ENCODE measurements at regions not wholly inside any gene's neighbourhood (a gene's known extent, or its start where the extent isn't known, plus 50 kb on each side); places are given as distances from the start of the nearest gene placed in this dataset.
A peak's percentile ranks its signal among the peaks of the same experiment; 100 is the strongest.

DNA sequence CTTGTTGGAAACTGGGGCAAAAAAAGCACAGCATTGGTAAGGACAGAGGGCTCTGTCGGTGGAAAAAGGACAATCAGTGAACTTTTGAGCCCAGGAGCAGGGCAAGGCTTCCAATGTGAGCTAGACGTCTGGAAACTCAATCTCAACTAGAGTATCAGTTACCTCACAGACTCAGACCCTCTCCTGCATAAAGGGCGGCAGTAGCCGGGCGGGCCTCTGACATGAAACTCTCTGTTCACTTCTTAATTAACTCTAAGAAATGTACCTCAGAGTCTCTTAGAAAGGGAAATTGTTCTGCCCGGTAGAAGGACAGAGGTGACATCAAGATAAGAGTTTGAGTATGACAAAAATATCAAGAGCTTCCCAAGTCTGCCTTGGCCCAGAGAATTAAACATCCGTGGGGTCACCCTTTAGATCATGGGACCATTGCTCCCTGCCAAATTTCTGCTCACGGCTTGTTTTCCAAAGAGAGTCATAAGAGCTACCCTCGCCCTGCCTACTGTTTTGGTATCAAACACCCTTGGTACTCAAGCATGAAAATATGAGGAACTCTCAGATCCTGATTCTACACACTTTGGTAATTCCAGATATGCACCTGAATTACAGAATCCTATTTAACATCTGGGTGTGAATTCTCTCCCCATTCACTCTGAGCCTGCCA, 103.5 kb upstream of the PKDCC start:
- no peak overlapping the region for H3K4me3 ChIP-seq
- H3K4me1 ChIP-seq, result no peaks in the 10 kb centered on the region
- 67 to 79% methylated on average over 9 of the region's 9 CpGs for WGBS, 2 donors
- H3K9me3 ChIP-seq, result no peaks in the 10 kb centered on the region
- no peaks in the 10 kb centered on the region for H3K27me3 ChIP-seq
- TF ChIP-seq, protein P1, sequence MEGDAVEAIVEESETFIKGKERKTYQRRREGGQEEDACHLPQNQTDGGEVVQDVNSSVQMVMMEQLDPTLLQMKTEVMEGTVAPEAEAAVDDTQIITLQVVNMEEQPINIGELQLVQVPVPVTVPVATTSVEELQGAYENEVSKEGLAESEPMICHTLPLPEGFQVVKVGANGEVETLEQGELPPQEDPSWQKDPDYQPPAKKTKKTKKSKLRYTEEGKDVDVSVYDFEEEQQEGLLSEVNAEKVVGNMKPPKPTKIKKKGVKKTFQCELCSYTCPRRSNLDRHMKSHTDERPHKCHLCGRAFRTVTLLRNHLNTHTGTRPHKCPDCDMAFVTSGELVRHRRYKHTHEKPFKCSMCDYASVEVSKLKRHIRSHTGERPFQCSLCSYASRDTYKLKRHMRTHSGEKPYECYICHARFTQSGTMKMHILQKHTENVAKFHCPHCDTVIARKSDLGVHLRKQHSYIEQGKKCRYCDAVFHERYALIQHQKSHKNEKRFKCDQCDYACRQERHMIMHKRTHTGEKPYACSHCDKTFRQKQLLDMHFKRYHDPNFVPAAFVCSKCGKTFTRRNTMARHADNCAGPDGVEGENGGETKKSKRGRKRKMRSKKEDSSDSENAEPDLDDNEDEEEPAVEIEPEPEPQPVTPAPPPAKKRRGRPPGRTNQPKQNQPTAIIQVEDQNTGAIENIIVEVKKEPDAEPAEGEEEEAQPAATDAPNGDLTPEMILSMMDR (IDR thresholded peaks at IDR 0.05), result no peak
- no peak overlapping the region for H3K27ac ChIP-seq
- DNase-seq (no peak), ATAC-seq (no peak), FAIRE-seq (no peak)
- intact Hi-C loops (cut with DNase I), result no loop called here
- H3K36me3 ChIP-seq, result no peaks in the 10 kb centered on the region

DNA sequence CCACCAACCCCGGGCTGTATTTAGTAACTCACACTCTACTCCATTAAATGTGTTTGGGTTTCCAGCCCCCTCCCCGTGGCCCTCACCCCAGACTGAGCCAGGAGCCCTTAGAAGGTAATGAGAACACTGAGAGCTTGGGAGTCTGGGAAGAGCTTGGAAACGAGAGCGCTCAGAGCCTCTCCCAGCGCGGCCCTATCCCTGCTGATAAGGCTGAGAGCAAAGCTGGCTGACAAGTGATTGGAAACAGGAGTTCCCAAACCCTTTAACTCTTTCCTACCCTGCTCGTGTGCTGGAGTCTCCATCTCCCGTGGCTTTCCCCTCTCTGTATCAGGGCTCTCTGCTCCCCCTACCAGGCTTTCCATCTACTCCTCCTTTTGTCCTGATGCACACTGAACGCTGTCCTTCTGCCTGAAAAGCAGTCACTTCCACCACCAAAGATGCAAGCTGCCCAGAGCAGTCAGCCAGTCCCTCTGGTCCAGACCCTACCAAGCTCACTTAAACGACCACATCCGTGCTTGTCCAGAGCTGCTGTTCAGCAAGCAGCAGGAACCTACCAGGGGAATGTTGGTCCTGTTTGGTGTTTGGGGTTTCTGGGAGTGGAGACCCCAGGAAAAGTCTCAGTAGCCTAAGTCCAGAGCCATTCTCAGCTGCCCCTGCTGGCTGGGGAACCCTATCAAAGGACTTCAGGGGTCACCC, 100.0 kb upstream of the PKDCC start:
- no peaks in the 10 kb centered on the region for H3K9me3 ChIP-seq
- no peak overlapping the region for H3K27ac ChIP-seq
- 16 to 18% methylated on average over 11 of the region's 11 CpGs for WGBS, 2 donors
- H3K27me3 ChIP-seq, result no peaks in the 10 kb centered on the region
- ATAC-seq (peak in 2 of 4 donors; percentile 35 to 49), DNase-seq (no peak), FAIRE-seq (no peak)
- no peaks in the 10 kb centered on the region for H3K4me1 ChIP-seq
- no peak overlapping the region for H3K4me3 ChIP-seq
- intact Hi-C loops (cut with DNase I), result no loop called here
- TF ChIP-seq, protein P1 (IDR thresholded peaks at IDR 0.05), result no peak
- no peaks in the 10 kb centered on the region for H3K36me3 ChIP-seq

DNA sequence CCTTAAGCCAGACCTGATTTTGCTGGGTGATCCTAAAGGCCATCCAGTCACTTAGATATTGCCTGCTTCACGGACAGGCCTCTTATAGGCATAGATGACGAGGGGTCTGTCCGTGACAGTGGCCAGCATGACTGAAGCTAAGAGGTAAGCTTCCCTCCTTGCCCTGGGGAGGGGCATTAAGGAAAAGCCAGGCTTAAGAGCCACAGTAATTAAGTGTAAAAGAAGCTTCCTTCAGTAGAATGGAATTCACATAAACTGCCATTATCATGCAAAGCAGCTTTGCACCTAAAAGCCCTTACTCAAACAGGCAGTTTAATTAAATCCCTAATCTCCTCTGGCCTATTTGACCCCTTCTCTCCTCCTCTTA, 99.4 kb upstream of the PKDCC start:
- FAIRE-seq (no peak), DNase-seq (no peak), ATAC-seq (no peak)
- H3K36me3 ChIP-seq, result no peaks in the 10 kb centered on the region
- no peaks in the 10 kb centered on the region for H3K4me1 ChIP-seq
- H3K4me3 ChIP-seq, result no peak overlapping the region
- intact Hi-C loops (cut with DNase I), result no loop called here
- H3K27ac ChIP-seq, result no peak overlapping the region
- TF ChIP-seq, protein P1 (IDR thresholded peaks at IDR 0.05), result no peak
- H3K27me3 ChIP-seq, result no peaks in the 10 kb centered on the region
- WGBS, 2 donors, result 83 to 89% methylated on average over 3 of the region's 3 CpGs
- H3K9me3 ChIP-seq, result no peaks in the 10 kb centered on the region

DNA sequence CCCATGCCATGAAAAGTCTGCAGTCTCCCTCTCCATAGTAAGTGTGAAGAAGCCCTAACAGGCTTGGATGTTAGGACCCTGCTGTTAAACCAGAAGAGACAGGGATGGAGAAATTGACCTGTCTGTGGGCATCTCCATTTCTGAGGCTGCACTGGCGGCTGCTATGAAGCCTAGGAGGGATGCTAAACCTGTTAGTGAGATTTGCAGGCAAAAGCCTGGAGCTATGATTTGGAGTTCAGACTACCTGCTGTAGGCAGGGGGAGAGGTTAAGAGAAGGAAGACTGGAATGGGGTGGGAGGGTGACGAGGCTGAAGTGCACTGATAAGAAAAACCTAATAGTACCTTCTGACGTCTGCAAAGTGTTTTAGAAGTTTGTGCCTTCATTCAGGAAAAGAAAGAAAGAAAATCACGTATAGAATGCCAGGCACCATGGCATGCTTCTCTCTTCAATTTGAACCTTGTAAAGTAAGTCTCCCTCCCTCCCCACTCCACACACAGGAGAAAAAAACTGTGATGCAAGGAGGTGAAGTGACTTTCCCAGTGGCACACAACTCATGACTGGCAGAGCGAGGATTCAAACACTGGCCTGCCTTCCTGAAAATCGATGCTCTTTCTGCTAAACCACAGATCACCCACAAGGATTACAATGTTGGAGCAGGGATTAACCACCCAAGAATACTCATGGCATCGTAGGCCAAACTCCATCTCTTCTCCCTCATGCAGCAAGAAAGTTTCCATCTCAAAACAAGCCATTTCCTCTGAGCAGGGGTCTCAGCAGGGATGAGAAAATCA, 98.5 kb upstream of the PKDCC start:
- H3K4me3 ChIP-seq, result no peak overlapping the region
- no peak overlapping the region for H3K27ac ChIP-seq
- 67 to 69% methylated on average over 7 of the region's 7 CpGs for WGBS, 2 donors
- no peaks in the 10 kb centered on the region for H3K4me1 ChIP-seq
- no peaks in the 10 kb centered on the region for H3K9me3 ChIP-seq
- intact Hi-C loops (cut with DNase I), result no loop called here
- TF ChIP-seq, protein P1 (IDR thresholded peaks at IDR 0.05), result no peak
- FAIRE-seq (no peak), DNase-seq (no peak), ATAC-seq (no peak)
- no peaks in the 10 kb centered on the region for H3K27me3 ChIP-seq
- H3K36me3 ChIP-seq, result no peaks in the 10 kb centered on the region

Measured in pancreas (tissue), 10 donors.